ENCODE measurements at regions not wholly inside any gene's neighbourhood (a gene's known extent, or its start where the extent isn't known, plus 50 kb on each side); places are given as distances from the start of the nearest gene placed in this dataset.

DNA sequence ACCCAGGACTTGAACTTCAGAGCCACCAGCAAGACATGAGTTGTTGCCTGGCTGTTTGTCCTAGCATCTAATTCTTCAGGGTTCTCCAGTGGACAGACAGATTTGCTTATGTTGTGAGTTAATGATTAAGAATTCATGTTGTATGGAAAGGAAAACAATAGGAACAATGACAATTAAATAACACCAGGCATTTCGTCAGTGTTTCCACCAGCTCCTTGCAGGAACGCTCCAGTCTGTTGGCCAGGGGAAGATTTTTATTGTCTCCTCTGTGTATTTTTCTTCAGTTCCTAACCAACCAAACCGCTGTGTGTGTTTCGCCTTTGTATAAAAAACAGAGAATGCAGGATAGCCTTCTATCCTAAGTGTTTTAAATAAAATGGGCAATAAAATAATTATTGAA, 64.4 kb upstream of the PTGFR start:
- CTCF ChIA-PET, result no interaction called here
- RAD21 ChIA-PET (ENCODE audit: low non-redundant PET in 1 of 2, low total read pairs in 2 of 2, uncharacterized antibody in 2 of 2, unreplicated experiment in 2 of 2), result no interaction called here
- Histone ChIP-seq H4K20me1 (ENCODE audit: insufficient read depth) (no peaks in the 10 kb centered on the region), H3K9ac (ENCODE audit: low read length) (no peak overlapping the region), H2AFZ (ENCODE audit: low read depth, low read length, poor library complexity, severe bottlenecking) (no peak overlapping the region), H3K27me3 (ENCODE audit: insufficient read depth, low read length) (no peaks in the 10 kb centered on the region), H3K9me3 (ENCODE audit: control insufficient read depth in 1 of 2, insufficient read depth in 1 of 2, low read depth in 1 of 2, low read length in 2 of 2) (no peaks in the 10 kb centered on the region), H3K36me3 (ENCODE audit: control insufficient read depth in 1 of 2, insufficient read depth in 2 of 2, low read length in 2 of 2) (no peaks in the 10 kb centered on the region), H3K4me2 (ENCODE audit: low read length) (no peak overlapping the region), H3K79me2 (ENCODE audit: insufficient read depth, low read length) (no peaks in the 10 kb centered on the region), H3K9me2 (ENCODE audit: insufficient read depth) (no peaks in the 10 kb centered on the region), H3K27ac (ENCODE audit: low read depth, low read length) (no peak overlapping the region), H3K4me1 (ENCODE audit: control insufficient read depth in 1 of 2, insufficient read depth in 2 of 2, low read length in 2 of 2) (no peaks in the 10 kb centered on the region), H3K4me3 (replicated peaks in 1 of 2; ENCODE audit: low read depth in 1 of 2, low read length in 2 of 2) (no peak overlapping the region)
- no peak for ATAC-seq
- intact Hi-C loops (cut with micrococcal nuclease), result no loop called here
- TF ChIP-seq POLR2AphosphoS5 (IDR thresholded peaks at IDR 0.05; ENCODE audit: low read depth, low read length) (no peak), CBX3 (IDR thresholded peaks at IDR 0.05; ENCODE audit: low read depth) (no peak), CEBPB (IDR thresholded peaks at IDR 0.05; ENCODE audit: low read depth) (no peak), JUND (IDR thresholded peaks at IDR 0.05) (no peak), SIN3A (IDR thresholded peaks at IDR 0.05; ENCODE audit: low read depth) (no peak), EGR1 (IDR thresholded peaks at IDR 0.05; ENCODE audit: low read depth) (no peak), SRF (IDR thresholded peaks at IDR 0.05; ENCODE audit: low read depth) (no peak), FOSL1 (IDR thresholded peaks at IDR 0.05; ENCODE audit: low read depth) (no peak), ZFX (IDR thresholded peaks at IDR 0.05) (no peak), EZH2 (IDR thresholded peaks at IDR 0.05) (no peak), ZNF274 (IDR thresholded peaks at IDR 0.05; ENCODE audit: low read depth, low read length) (no peak), SP1 (IDR thresholded peaks at IDR 0.05; ENCODE audit: low read depth) (no peak), POLR2A (IDR thresholded peaks at IDR 0.05; ENCODE audit: borderline replicate concordance, extremely low read depth, insufficient read depth, insufficient read length) (no peak), EZH2phosphoT487 (IDR thresholded peaks at IDR 0.05; ENCODE audit: borderline replicate concordance) (no peak), YY1 (IDR thresholded peaks at IDR 0.05; ENCODE audit: extremely low read depth, insufficient replicate concordance, low read depth, low read length) (no peak)
- TF ChIP-seq, protein P1, sequence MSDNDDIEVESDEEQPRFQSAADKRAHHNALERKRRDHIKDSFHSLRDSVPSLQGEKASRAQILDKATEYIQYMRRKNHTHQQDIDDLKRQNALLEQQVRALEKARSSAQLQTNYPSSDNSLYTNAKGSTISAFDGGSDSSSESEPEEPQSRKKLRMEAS (IDR thresholded peaks at IDR 0.05), result no peak
- TF ChIP-seq, protein P2, sequence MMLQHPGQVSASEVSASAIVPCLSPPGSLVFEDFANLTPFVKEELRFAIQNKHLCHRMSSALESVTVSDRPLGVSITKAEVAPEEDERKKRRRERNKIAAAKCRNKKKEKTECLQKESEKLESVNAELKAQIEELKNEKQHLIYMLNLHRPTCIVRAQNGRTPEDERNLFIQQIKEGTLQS (IDR thresholded peaks at IDR 0.05), result no peak
- TF ChIP-seq, protein P3, sequence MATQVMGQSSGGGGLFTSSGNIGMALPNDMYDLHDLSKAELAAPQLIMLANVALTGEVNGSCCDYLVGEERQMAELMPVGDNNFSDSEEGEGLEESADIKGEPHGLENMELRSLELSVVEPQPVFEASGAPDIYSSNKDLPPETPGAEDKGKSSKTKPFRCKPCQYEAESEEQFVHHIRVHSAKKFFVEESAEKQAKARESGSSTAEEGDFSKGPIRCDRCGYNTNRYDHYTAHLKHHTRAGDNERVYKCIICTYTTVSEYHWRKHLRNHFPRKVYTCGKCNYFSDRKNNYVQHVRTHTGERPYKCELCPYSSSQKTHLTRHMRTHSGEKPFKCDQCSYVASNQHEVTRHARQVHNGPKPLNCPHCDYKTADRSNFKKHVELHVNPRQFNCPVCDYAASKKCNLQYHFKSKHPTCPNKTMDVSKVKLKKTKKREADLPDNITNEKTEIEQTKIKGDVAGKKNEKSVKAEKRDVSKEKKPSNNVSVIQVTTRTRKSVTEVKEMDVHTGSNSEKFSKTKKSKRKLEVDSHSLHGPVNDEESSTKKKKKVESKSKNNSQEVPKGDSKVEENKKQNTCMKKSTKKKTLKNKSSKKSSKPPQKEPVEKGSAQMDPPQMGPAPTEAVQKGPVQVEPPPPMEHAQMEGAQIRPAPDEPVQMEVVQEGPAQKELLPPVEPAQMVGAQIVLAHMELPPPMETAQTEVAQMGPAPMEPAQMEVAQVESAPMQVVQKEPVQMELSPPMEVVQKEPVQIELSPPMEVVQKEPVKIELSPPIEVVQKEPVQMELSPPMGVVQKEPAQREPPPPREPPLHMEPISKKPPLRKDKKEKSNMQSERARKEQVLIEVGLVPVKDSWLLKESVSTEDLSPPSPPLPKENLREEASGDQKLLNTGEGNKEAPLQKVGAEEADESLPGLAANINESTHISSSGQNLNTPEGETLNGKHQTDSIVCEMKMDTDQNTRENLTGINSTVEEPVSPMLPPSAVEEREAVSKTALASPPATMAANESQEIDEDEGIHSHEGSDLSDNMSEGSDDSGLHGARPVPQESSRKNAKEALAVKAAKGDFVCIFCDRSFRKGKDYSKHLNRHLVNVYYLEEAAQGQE (IDR thresholded peaks at IDR 0.05; ENCODE audit: low read depth), result no peak
- POLR2A ChIA-PET, result no interaction called here
- BruUV-seq (replicated peaks), result no TSS peak
- no peak for DNase-seq (ENCODE audit: low read depth, low spot score)

All from HCT116 (cell line).